CD4-positive, alpha-beta T cell treated with Interleukin-17A for 1 hour (primary cell): ENCODE measurements at regions not wholly inside any gene's neighbourhood (a gene's known extent, or its start where the extent isn't known, plus 50 kb on each side); places are given as distances from the start of the nearest gene placed in this dataset.

Experiments
- DNase-seq: peaks from one replicate; pipeline ENCODE4 v3.0.0-alpha.2; 2020

- DNase-seq, result no peak
Observed at GRCh38 chr6:146887447-146888077, 288.8 kb downstream of the ADGB start.

DNA sequence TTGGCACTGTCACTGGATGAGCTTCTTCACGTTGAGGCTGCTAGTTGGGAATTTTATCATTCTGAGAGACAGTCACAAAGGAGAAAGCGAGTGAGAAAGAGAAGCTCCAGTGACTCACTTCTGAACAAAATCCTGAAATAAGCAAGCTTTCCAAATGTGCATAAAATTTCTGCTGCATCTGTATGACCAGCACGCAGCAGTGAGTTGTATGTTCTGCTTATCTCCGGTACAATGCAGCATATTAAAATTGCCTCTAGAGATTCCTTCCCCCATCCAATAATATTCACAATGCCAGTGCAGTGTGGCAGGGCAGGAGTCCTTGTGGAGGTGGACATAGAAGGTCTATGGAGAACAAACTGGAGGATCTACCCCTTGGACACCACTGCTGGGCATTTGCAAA is 290.5 kb downstream of the ADGB start:
- DNase-seq, result no peak

DNA sequence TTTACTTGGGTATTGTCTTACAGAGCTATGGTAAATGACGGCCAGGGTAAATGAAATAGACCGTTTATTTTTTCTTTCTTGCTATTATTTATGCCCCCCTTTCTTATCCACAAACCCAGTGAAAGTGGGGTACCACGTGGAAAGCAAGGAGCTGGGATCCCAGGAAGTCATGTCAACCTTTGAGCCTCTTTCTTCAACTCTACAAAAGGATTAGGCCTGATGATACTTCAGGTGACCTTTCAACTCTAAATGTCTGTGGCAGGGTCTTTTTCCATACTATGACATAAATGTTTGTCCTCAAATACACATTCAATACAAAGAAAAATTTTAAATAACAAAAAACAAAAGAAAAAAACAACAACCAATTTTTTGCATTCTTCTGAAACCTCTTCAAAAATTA is 291.4 kb downstream of the ADGB start:
- DNase-seq, result no peak

DNA sequence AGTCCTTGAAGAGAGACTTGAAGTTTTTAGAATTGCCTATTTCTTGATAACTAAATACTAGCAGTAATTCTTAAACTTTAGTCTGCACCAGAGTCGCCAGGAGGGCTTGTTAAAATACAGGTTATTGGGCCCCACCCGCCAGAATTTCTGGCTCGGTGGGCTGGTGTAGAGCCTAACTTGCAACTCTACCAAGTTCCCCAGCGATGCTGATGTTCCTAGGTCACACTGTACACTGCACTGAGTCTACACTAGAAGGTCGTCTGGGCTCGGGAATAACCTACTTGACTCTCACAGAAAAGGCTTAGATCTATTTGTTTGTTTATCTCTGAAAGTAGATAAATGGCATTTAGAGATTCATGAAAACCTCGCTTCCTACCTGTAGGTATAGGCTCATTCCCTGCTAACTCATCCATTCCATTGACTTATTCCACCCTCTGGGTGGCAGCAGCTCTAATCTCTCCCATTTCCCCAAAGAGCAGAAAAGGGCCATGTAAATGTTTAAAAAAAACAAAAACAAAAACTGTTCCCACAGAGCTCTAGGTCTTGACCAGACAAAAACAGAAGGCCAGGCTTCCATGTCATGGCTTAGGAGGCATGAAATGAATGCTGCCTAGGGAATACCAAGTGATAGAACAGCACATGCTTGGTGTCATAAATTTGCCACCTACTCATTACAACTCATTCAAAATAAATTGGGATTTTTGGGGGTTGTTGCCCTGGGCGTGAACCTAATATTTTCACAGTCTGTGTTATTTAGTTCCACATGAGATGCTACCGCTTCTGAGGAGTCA is 292.1 kb downstream of the ADGB start:
- DNase-seq, result no peak

DNA sequence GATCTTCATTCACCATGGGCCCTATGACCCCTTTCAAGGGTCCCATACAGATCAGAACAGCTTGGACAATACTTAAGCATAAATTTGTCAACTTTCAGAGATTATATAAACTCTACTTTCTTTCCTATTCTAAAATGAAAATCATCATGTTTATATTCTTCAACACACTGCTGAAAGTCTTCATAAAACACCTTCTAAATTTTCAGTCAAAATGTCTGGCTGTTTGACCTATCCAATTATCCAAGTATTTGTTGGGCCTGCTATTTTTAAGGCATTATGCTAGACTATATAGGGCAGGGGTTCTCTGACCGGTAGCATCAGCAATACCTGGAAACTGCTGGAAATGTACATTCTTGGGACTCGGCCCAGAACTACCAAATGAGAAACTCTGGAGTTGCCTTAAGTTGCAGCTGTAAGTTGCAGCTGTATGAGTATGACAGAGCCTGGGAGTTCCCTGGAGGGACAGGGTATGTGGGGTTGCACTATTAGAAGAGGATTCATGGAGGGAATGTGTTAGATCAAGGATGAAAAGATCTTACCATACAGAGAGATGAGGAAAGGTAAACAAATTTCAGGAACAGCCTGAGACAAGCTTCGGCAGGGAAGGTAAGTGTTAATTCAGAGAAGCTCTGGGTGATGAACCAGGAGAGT is 293.0 kb downstream of the ADGB start:
- no peak for DNase-seq

- no peak for DNase-seq
Observed at GRCh38 chr6:146892283-146892612, 293.5 kb downstream of the ADGB start.

DNA sequence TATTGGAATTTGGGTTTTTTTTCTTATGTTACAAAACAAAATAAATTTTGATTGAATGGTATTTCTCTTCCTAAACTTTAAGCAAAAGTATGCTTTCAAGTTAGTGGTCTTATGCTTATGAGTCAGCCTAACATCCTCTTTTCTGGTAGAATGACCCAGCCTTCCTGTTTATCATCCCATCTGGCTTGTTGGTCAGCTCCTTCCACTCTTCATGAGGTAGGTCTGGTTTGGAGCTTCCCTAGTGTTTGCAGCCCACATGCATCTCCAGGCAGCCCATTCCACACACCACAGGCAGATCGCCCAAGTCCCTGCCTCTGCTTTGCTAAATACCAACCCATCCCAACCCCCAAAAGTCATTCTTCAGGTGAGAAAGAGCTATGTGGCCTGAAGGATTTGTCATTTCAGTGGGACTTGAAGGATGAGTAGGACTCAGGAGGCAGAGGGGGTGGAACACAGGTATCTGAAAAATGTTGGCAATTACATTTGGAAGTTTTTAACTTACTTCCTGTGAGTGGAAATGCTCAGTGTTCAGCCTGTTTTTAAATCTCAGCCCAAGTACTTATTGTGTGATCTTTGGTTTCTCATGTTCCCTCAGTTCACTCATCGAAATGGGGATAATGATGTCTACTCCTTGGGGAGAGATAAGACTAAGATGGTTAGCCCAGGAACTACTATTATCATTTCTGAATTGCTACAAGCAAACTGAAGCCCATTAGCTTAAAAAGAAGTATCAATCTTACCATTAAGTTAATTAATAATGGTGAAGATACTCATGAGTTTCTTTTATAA is 294.0 kb downstream of the ADGB start:
- no peak for DNase-seq

DNA sequence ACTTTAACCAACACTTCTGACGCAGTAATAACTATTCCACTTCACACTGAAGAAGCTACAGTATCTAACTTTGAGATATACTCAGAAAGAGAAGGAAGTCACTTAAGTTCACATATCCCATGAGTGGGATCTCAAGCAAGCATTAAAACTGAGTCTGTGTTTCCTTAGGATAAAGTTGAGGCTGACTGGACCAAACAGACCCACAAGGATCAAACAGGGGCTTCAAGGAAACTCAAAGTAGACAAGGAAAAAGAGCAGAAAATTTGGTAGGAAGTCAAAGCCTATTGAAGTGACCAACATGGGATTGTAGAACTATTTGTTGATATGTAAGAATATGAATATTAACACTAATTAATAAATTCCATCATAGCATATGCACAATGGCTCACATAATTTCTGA is 294.9 kb downstream of the ADGB start:
- no peak for DNase-seq

DNA sequence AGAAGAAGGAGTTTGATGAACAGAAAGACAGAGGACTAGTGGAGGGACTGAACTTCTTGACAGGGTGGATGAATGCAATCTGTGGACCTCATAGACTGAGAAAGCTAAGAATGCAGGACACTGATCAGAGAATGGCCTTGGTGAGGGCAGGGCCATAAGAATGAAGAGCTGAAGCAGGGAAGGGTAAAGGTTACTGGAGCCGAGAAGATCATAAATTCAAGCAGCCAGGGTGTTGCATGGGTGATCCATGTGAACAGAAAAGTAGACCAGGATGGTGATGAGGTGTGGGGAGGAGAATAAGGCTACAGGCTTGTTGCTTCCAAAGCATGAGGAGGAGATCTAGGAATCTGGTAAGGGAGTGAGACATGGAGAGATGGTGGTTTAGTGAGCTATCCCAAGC is 295.9 kb downstream of the ADGB start:
- no peak for DNase-seq

DNA sequence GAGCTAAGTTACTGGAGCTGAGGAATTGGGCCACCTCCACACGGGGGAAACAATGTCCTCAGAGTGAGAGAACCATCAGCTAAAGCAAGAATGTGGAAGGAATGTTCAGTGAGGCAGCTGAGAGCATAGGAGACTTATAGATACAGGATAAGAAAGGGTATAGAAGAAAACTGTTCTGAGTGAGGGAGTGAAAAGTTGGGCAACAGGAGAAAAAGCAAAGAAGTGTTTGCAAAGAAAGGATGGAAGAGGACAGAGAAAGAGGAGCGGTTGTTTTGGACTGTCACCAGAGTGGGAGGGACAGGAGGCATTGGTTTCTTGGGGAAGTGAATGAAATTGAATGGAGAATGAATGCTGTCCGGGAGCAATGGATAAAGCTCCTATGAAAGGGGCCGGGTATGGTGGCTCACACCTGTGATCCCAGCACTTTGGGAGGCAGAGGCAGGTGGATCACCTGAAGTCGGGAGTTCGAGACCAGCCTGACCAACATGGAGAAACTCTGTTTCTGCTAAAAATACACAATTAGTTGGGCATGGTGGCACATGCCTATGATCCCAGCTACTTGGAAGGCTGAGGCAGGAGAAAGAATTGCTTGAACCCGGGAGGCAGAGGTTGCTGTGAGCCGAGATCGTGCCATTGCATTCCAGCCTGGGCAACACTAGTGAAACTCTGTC is 296.5 kb downstream of the ADGB start:
- DNase-seq, result no peak

GRCh38 chr6:146895772-146896061 is 296.9 kb downstream of the ADGB start:
- DNase-seq, result no peak

GRCh38 chr6:146896062-146896813 is 297.5 kb downstream of the ADGB start:
- no peak for DNase-seq

GRCh38 chr6:146896960-146897701 is 298.4 kb downstream of the ADGB start:
- DNase-seq, result no peak

DNA sequence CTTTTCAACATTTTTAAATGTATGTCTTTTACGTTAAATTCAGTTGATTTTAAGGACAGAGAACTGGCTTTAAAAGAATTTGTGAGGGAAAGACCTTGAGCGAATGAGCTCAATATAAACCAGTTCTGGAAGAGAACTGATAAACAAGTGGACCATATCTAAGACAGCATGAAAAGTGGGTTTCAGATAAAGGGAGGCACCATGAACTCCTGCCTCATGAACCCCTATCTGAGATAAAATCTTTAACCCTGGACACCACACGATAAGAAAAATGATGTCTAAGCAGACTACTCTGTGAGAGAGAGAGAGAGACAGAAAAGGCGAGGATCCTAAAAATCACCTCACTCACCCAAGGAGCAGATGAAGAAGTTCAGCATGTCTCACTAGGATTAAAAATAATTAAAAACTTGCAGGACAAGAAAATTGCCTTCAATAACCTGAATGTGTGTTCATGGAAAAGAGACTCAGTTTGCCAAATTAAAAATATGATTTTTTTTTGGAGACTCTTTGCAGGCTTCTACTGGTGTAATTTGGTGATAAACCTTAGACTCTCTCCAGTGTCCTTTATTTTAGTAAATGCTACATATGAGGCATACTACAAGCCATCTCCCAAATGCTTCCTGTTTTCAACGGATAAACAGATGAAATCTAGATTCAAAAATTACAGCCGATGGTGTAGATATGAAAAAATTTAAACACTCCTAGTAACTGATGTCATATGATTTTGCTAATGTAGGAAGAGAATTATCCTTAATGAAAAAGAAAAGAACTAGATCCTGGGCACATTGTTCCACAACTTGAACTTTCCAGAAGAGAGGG is 299.5 kb downstream of the ADGB start:
- DNase-seq, result no peak

GRCh38 chr6:146898888-146899227 is 300.1 kb downstream of the ADGB start:
- DNase-seq, result no peak

GRCh38 chr6:146901940-146902816 is 302.0 kb upstream of the STXBP5 start:
- no peak for DNase-seq

DNA sequence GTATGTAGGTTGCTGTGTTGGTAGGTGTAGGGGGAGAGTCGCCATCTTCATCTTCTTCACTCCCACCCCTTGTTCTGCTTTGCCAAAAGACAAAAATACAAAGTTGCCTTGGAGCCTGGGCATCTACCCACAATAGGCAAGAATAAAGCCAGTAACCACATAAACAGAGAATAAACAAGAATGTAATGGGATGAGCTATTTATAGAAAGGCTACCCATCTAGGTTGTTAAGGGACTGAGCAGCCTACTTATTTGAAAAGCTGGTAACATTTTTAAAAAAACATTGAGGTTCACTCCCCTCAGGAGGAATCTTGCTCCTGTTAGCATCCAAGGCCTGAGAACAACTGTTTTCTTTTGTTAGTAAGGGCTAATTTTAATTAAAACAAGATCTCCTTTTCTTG is 301.4 kb upstream of the STXBP5 start:
- no peak for DNase-seq

- no peak for DNase-seq
Observed at GRCh38 chr6:146903451-146903850, 300.8 kb upstream of the STXBP5 start.

- no peak for DNase-seq
Observed at GRCh38 chr6:146904596-146904995, 299.6 kb upstream of the STXBP5 start.

GRCh38 chr6:146905181-146905704 is 299.0 kb upstream of the STXBP5 start:
- no peak for DNase-seq
